ENCODE measurements at regions not wholly inside any gene's neighbourhood (a gene's known extent, or its start where the extent isn't known, plus 50 kb on each side); places are given as distances from the start of the nearest gene placed in this dataset.

DNA sequence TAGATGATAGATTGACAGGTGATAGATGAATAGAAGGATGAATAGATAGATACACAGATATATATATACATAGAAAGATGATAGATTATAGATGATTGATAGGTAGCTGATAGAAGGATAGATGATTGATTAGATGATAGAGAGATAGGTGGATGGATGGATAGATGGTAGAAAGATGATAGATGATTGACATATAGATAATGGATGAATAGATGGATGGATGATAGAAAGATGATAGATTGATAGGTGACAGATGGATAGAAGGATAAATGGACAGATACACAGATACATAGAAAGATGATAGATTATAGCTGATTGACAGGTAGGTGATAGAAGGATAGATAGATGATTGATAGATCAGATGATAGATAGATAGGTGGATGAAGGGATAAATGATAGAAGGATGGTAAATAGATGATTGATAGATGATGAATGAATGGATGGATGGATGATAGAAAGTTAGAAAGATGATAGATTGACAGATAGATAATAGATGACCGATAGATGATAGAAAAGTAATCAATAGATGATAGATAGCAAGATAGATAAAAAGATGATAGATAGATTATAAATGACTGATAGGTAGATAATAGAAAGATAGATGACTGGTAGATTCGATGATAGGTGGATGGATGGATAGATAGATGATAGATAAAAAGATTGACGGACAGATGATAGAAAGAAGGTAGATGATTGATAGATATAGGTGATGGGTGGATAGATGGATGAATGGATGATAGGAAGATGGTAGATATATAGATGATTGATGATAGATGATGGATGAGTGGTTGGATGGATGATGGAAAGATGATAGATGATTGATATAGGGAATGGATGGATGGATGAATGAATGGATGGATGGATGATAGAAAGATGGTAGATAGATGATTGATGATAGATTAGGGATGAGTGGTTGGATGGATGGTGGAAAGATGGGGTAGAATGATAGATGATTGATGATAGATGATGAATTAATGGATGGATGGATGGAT is 80.4 kb downstream of the MICALL2 start:
- Histone ChIP-seq H3K9me2 (ENCODE audit: insufficient read depth, low read length) (no peaks in the 10 kb centered on the region), H3K4me2 (ENCODE audit: low read length) (no peak overlapping the region), H3K4me3 (ENCODE audit: low read depth, low read length, poor library complexity, severe bottlenecking) (no peak overlapping the region), H4K20me1 (ENCODE audit: insufficient read depth, low read length) (no peaks in the 10 kb centered on the region), H3K36me3 (ENCODE audit: insufficient read depth, low read length) (no peaks in the 10 kb centered on the region), H3K4me1 (ENCODE audit: insufficient read depth, low read length, poor library complexity, severe bottlenecking) (no peaks in the 10 kb centered on the region), H3K9me3 (ENCODE audit: low read length) (no peaks in the 10 kb centered on the region), H3K79me2 (ENCODE audit: insufficient read depth, low read depth, low read length) (no peaks in the 10 kb centered on the region), H2AFZ (ENCODE audit: low read length) (no peak overlapping the region), H3K27ac (ENCODE audit: low read depth, low read length, poor library complexity, severe bottlenecking) (no peak overlapping the region)
- TF ChIP-seq, protein P1, sequence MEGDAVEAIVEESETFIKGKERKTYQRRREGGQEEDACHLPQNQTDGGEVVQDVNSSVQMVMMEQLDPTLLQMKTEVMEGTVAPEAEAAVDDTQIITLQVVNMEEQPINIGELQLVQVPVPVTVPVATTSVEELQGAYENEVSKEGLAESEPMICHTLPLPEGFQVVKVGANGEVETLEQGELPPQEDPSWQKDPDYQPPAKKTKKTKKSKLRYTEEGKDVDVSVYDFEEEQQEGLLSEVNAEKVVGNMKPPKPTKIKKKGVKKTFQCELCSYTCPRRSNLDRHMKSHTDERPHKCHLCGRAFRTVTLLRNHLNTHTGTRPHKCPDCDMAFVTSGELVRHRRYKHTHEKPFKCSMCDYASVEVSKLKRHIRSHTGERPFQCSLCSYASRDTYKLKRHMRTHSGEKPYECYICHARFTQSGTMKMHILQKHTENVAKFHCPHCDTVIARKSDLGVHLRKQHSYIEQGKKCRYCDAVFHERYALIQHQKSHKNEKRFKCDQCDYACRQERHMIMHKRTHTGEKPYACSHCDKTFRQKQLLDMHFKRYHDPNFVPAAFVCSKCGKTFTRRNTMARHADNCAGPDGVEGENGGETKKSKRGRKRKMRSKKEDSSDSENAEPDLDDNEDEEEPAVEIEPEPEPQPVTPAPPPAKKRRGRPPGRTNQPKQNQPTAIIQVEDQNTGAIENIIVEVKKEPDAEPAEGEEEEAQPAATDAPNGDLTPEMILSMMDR (conservative IDR thresholded peaks at IDR 0.05; ENCODE audit: low read length), result no peak
- TF ChIP-seq EZH2phosphoT487 (IDR thresholded peaks at IDR 0.05; ENCODE audit: borderline replicate concordance, low read depth, low read length), result no peak
- CTCF ChIA-PET (ENCODE audit: unreplicated experiment), result no interaction called here
- no peak for DNase-seq (ENCODE audit: low spot score)
- BruUV-seq (replicated peaks), result no TSS peak
- intact Hi-C loops (cut with micrococcal nuclease; ENCODE audit: unreplicated experiment), result no loop called here
- POLR2A ChIA-PET, result no interaction called here

GRCh38 chr7:1380231-1380815 is 78.9 kb downstream of the MICALL2 start:
- H3K79me2 ChIP-seq (ENCODE audit: insufficient read depth, low read depth, low read length), result no peaks in the 10 kb centered on the region
- H3K9me3 ChIP-seq (ENCODE audit: low read length), result no peaks in the 10 kb centered on the region
- H3K27ac ChIP-seq (ENCODE audit: low read depth, low read length, poor library complexity, severe bottlenecking), result no peak overlapping the region
- no peaks in the 10 kb centered on the region for H3K36me3 ChIP-seq (ENCODE audit: insufficient read depth, low read length)
- no peaks in the 10 kb centered on the region for H3K9me2 ChIP-seq (ENCODE audit: insufficient read depth, low read length)
- intact Hi-C loops (cut with micrococcal nuclease; ENCODE audit: unreplicated experiment), result no loop called here
- H3K4me2 ChIP-seq (ENCODE audit: low read length), result no peak overlapping the region
- no peak for DNase-seq (ENCODE audit: low spot score)
- POLR2A ChIA-PET, result no interaction called here
- BruUV-seq (replicated peaks), result no TSS peak
- no peak overlapping the region for H2AFZ ChIP-seq (ENCODE audit: low read length)
- no peak for TF ChIP-seq EZH2phosphoT487 (IDR thresholded peaks at IDR 0.05; ENCODE audit: borderline replicate concordance, low read depth, low read length)
- TF ChIP-seq, protein P1 (conservative IDR thresholded peaks at IDR 0.05; ENCODE audit: low read length), result no peak
- CTCF ChIA-PET (ENCODE audit: unreplicated experiment), result no interaction called here
- no peaks in the 10 kb centered on the region for H4K20me1 ChIP-seq (ENCODE audit: insufficient read depth, low read length)
- no peak overlapping the region for H3K4me3 ChIP-seq (ENCODE audit: low read depth, low read length, poor library complexity, severe bottlenecking)
- no peaks in the 10 kb centered on the region for H3K4me1 ChIP-seq (ENCODE audit: insufficient read depth, low read length, poor library complexity, severe bottlenecking)
